ENCODE measurements at regions not wholly inside any gene's neighbourhood (a gene's known extent, or its start where the extent isn't known, plus 50 kb on each side); places are given as distances from the start of the nearest gene placed in this dataset.

- H3K4me3 ChIP-seq (ENCODE audit: low read depth, low read length): no peak overlapping the region
- no peak overlapping the region for H3K27ac ChIP-seq (ENCODE audit: extremely low read depth, low read depth, low read length)
- ChIA-PET POLR2A (interaction anchor here (1.4 kb wide), 1 partner anchor 18 kb away, joined by 3 read pairs; no protein-coding TSS in a partner anchor), CTCF (interaction anchor here (0.6 to 1.3 kb wide), 3 partner anchors 11 to 372 kb away, joined by 3 to 5 read pairs (median 3); no protein-coding TSS in a partner anchor)
- TF ChIP-seq ZNF335 (tag by site-specific recombination; conservative IDR thresholded peaks at IDR 0.05) (0 out of 2 replicates have a peak, but pooled peaks have one; percentile 13), ZNF391 (tag by site-specific recombination; IDR thresholded peaks at IDR 0.05; ENCODE audit: borderline replicate concordance, low read depth) (no peak)
- no peaks in the 10 kb centered on the region for H3K36me3 ChIP-seq (ENCODE audit: control insufficient read depth in 2 of 2, insufficient read depth in 1 of 2, low read length in 2 of 2)
- peaks cover 6% of the 10 kb centered on the region; the same call in 1 of the 2 replicates for H3K4me1 ChIP-seq (ENCODE audit: control insufficient read depth, insufficient read depth, low read length)
- no peaks in the 10 kb centered on the region for H3K9me3 ChIP-seq (ENCODE audit: control insufficient read depth, insufficient read depth, low read depth, low read length)
Measured at GRCh38 chr6:15763364-15763763, 100.5 kb upstream of the DTNBP1 start.

DNA sequence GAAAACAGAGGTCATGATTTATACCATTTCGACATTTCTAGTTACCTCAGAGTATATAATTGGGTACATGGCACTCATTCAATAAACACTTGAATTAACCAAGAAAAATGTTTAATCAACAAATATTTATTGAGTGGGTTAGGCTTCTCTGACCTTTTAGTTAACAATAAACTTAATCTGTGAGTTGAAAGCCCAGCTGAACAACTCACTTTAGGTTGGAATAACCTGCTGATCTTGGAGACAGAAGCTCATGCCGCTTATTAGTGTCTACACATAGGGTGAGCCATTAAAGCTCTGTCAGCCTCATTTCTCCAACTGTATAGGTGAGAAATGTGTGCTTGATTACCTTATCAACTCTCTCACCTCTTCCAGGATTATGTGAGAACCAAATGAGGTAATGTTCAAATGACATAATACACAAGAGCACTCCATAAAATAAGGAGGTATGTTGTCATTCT, 98.2 kb upstream of the DTNBP1 start:
- Histone ChIP-seq H3K4me1 (ENCODE audit: control insufficient read depth, insufficient read depth, low read length) (peaks cover 6% of the 10 kb centered on the region; the same call in 1 of the 2 replicates), H3K36me3 (ENCODE audit: control insufficient read depth in 2 of 2, insufficient read depth in 1 of 2, low read length in 2 of 2) (no peaks in the 10 kb centered on the region), H3K9me3 (ENCODE audit: control insufficient read depth, insufficient read depth, low read depth, low read length) (no peaks in the 10 kb centered on the region), H3K4me3 (ENCODE audit: low read depth, low read length) (no peak overlapping the region), H3K27ac (ENCODE audit: extremely low read depth, low read depth, low read length) (no peak overlapping the region)
- CTCF ChIA-PET: interaction anchor here (0.7 kb wide), 1 partner anchor 18 kb away, joined by 3 read pairs; no protein-coding TSS in a partner anchor
- POLR2A ChIA-PET: no interaction called here
- no peak for TF ChIP-seq ZNF624 (tag by site-specific recombination; IDR thresholded peaks at IDR 0.05)
- 0 out of 2 replicates have a peak, but pooled peaks have one; percentile 42 for TF ChIP-seq ZNF600 (tag by site-specific recombination; IDR thresholded peaks at IDR 0.05)
- no peak for TF ChIP-seq MYNN (tag by site-specific recombination; IDR thresholded peaks at IDR 0.05; ENCODE audit: borderline replicate concordance)
- TF ChIP-seq, protein P1, sequence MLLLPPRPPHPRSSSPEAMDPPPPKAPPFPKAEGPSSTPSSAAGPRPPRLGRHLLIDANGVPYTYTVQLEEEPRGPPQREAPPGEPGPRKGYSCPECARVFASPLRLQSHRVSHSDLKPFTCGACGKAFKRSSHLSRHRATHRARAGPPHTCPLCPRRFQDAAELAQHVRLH (tag by site-specific recombination; IDR thresholded peaks at IDR 0.05): no peak
- no peak for TF ChIP-seq ZNF837 (tag by site-specific recombination; IDR thresholded peaks at IDR 0.05)
- TF ChIP-seq ZNF830 (tag by site-specific recombination; IDR thresholded peaks at IDR 0.05; ENCODE audit: low read depth): no peak
- TF ChIP-seq ZNF2 (tag by site-specific recombination; IDR thresholded peaks at IDR 0.05): no peak
- TF ChIP-seq, protein P2, sequence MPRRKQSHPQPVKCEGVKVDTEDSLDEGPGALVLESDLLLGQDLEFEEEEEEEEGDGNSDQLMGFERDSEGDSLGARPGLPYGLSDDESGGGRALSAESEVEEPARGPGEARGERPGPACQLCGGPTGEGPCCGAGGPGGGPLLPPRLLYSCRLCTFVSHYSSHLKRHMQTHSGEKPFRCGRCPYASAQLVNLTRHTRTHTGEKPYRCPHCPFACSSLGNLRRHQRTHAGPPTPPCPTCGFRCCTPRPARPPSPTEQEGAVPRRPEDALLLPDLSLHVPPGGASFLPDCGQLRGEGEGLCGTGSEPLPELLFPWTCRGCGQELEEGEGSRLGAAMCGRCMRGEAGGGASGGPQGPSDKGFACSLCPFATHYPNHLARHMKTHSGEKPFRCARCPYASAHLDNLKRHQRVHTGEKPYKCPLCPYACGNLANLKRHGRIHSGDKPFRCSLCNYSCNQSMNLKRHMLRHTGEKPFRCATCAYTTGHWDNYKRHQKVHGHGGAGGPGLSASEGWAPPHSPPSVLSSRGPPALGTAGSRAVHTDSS (tag by site-specific recombination; IDR thresholded peaks at IDR 0.05): no peak
- TF ChIP-seq ZNF239 (tag by site-specific recombination; IDR thresholded peaks at IDR 0.05): no peak
- TF ChIP-seq ZFP37 (tag by site-specific recombination; IDR thresholded peaks at IDR 0.05): peak; percentile 52; the same call in 1 of the 2 replicates
- TF ChIP-seq ZSCAN30 (tag by site-specific recombination; IDR thresholded peaks at IDR 0.05): no peak
- TF ChIP-seq ZNF701 (tag by site-specific recombination; IDR thresholded peaks at IDR 0.05): no peak
- TF ChIP-seq, protein P3, sequence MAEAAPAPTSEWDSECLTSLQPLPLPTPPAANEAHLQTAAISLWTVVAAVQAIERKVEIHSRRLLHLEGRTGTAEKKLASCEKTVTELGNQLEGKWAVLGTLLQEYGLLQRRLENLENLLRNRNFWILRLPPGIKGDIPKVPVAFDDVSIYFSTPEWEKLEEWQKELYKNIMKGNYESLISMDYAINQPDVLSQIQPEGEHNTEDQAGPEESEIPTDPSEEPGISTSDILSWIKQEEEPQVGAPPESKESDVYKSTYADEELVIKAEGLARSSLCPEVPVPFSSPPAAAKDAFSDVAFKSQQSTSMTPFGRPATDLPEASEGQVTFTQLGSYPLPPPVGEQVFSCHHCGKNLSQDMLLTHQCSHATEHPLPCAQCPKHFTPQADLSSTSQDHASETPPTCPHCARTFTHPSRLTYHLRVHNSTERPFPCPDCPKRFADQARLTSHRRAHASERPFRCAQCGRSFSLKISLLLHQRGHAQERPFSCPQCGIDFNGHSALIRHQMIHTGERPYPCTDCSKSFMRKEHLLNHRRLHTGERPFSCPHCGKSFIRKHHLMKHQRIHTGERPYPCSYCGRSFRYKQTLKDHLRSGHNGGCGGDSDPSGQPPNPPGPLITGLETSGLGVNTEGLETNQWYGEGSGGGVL (tag by site-specific recombination; IDR thresholded peaks at IDR 0.05): no peak
- TF ChIP-seq GLI2 (tag by site-specific recombination; IDR thresholded peaks at IDR 0.05; ENCODE audit: borderline replicate concordance, low read depth): peak; percentile 60
- TF ChIP-seq, protein P4, sequence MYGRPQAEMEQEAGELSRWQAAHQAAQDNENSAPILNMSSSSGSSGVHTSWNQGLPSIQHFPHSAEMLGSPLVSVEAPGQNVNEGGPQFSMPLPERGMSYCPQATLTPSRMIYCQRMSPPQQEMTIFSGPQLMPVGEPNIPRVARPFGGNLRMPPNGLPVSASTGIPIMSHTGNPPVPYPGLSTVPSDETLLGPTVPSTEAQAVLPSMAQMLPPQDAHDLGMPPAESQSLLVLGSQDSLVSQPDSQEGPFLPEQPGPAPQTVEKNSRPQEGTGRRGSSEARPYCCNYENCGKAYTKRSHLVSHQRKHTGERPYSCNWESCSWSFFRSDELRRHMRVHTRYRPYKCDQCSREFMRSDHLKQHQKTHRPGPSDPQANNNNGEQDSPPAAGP (tag by site-specific recombination; IDR thresholded peaks at IDR 0.05): peak; percentile 67
- no peak for TF ChIP-seq ZNF292 (tag by site-specific recombination; IDR thresholded peaks at IDR 0.05; ENCODE audit: borderline replicate concordance, low read depth)
- no peak for TF ChIP-seq ZNF654 (tag by site-specific recombination; IDR thresholded peaks at IDR 0.05; ENCODE audit: low read depth)
- no peak for TF ChIP-seq ZNF202 (tag by site-specific recombination; IDR thresholded peaks at IDR 0.05; ENCODE audit: borderline replicate concordance)
- TF ChIP-seq ZNF169 (tag by site-specific recombination; IDR thresholded peaks at IDR 0.05): no peak
- TF ChIP-seq ZNF555 (tag by site-specific recombination; conservative IDR thresholded peaks at IDR 0.05): no peak
- TF ChIP-seq ZBTB48 (tag by site-specific recombination; IDR thresholded peaks at IDR 0.05): no peak
- no peak for TF ChIP-seq ZNF521 (tag by site-specific recombination; IDR thresholded peaks at IDR 0.05)
- no peak for TF ChIP-seq WT1 (tag by site-specific recombination; IDR thresholded peaks at IDR 0.05)
- no peak for TF ChIP-seq ZNF433 (tag by site-specific recombination; IDR thresholded peaks at IDR 0.05; ENCODE audit: low read depth)
- TF ChIP-seq FEZF1 (tag by site-specific recombination; IDR thresholded peaks at IDR 0.05): peak; percentile 41; the same call in 1 of the 2 replicates
- peak; percentile 94 for TF ChIP-seq ZNF629 (tag by site-specific recombination; IDR thresholded peaks at IDR 0.05)
- TF ChIP-seq ZNF416 (tag by site-specific recombination; IDR thresholded peaks at IDR 0.05): no peak
- TF ChIP-seq, protein P5, sequence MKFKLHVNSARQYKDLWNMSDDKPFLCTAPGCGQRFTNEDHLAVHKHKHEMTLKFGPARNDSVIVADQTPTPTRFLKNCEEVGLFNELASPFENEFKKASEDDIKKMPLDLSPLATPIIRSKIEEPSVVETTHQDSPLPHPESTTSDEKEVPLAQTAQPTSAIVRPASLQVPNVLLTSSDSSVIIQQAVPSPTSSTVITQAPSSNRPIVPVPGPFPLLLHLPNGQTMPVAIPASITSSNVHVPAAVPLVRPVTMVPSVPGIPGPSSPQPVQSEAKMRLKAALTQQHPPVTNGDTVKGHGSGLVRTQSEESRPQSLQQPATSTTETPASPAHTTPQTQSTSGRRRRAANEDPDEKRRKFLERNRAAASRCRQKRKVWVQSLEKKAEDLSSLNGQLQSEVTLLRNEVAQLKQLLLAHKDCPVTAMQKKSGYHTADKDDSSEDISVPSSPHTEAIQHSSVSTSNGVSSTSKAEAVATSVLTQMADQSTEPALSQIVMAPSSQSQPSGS (tag by site-specific recombination; IDR thresholded peaks at IDR 0.05; ENCODE audit: low read depth): peak; percentile 92
